Keratinocyte (primary cell): ENCODE measurements at regions not wholly inside any gene's neighbourhood (a gene's known extent, or its start where the extent isn't known, plus 50 kb on each side); places are given as distances from the start of the nearest gene placed in this dataset.

ENCODE experiments used
- DNase-seq: peaks from one replicate; pipeline ENCODE4 v3.0.0-alpha.2; 2011; ENCODE audit warnings: low read depth, missing footprints, low spot score
- FAIRE-seq: peaks from 2 replicates; lab custom pipeline; 2011; peaks lifted over from hg19 to GRCh38; lab: Jason Lieb, UNC
- H2AFZ ChIP-seq: 2 replicates; pipeline ENCODE4 v1.6.0; 2012; ENCODE audit warnings: low read length, control low read depth, inconsistent platforms; ENCODE audit not compliant: control insufficient read depth
- H3K27ac ChIP-seq: 2 replicates; pipeline ENCODE4 v1.5.1; 2011; ENCODE audit warnings: low read length; ENCODE audit not compliant: control insufficient read depth, insufficient read depth
- H3K27me3 ChIP-seq: 3 replicates; pipeline ENCODE4 v1.6.0; 2011; ENCODE audit warnings: low read length; ENCODE audit not compliant: control insufficient read depth, insufficient read depth; ENCODE audit errors: extremely low read depth
- H3K36me3 ChIP-seq, 2 experiments: 2 replicates in 1 of 2; 3 replicates in 1 of 2; pipeline ENCODE4 v1.5.1; 2011; ENCODE audit warnings: low read length in 2 of 2, mild to moderate bottlenecking in 1 of 2; ENCODE audit not compliant: control insufficient read depth in 2 of 2, insufficient read depth in 2 of 2; ENCODE audit errors: extremely low read depth in 1 of 2
- H3K4me1 ChIP-seq: 3 replicates; pipeline ENCODE4 v1.5.1; 2011; ENCODE audit warnings: low read length; ENCODE audit not compliant: control insufficient read depth, insufficient read depth; ENCODE audit errors: extremely low read depth
- H3K4me2 ChIP-seq: 3 replicates; pipeline ENCODE4 v1.6.0; 2011; ENCODE audit warnings: low read depth, low read length; ENCODE audit not compliant: control insufficient read depth, insufficient read depth; ENCODE audit errors: extremely low read depth
- H3K4me3 ChIP-seq, 3 experiments: fragments of 200-600 bp in 1 of 3; sonication (generic) in 1 of 3; 2 replicates in 2 of 3; 3 replicates in 1 of 3; pipeline ENCODE4 v1.5.1; 2011 to 2016; ENCODE audit warnings: low read length in 3 of 3, mild to moderate bottlenecking in 3 of 3, control low read depth in 2 of 3, inconsistent platforms in 1 of 3, low read depth in 1 of 3, mixed read lengths in 1 of 3, mixed run types in 1 of 3, moderate library complexity in 1 of 3; ENCODE audit not compliant: control insufficient read depth in 2 of 3, insufficient read depth in 2 of 3; ENCODE audit errors: extremely low read depth in 1 of 3
- H3K79me2 ChIP-seq: 2 replicates; pipeline ENCODE4 v1.6.0; 2012; ENCODE audit warnings: low read length; ENCODE audit not compliant: control insufficient read depth, insufficient read depth
- H3K9ac ChIP-seq: 3 replicates; pipeline ENCODE4 v1.6.0; 2011; ENCODE audit warnings: low read length; ENCODE audit not compliant: control insufficient read depth, insufficient read depth; ENCODE audit errors: extremely low read depth
- H3K9me1 ChIP-seq: 3 replicates; pipeline ENCODE4 v1.6.0; 2011; ENCODE audit warnings: low read length; ENCODE audit not compliant: control insufficient read depth, insufficient read depth; ENCODE audit errors: extremely low read depth
- H3K9me3 ChIP-seq: 2 replicates; pipeline ENCODE4 v1.5.1; 2012; ENCODE audit warnings: low read depth, low read length; ENCODE audit not compliant: control insufficient read depth
- H4K20me1 ChIP-seq: 3 replicates; pipeline ENCODE4 v1.6.0; 2011; ENCODE audit warnings: low read length; ENCODE audit not compliant: control insufficient read depth, insufficient read depth; ENCODE audit errors: extremely low read depth
- CTCF ChIP-seq, 3 experiments: IDR thresholded peaks in 1 of 3; conservative IDR thresholded peaks in 1 of 3; optimal IDR thresholded peaks in 1 of 3; 2 replicates in 2 of 3; 3 replicates in 1 of 3; pipeline versions ENCODE3 to v1.5.1; 2011; ENCODE audit warnings: low read length in 3 of 3, mild to moderate bottlenecking in 3 of 3, moderate library complexity in 2 of 3, control low read depth in 1 of 3, inconsistent platforms in 1 of 3; ENCODE audit not compliant: insufficient read depth in 2 of 3; ENCODE audit errors: extremely low read depth in 1 of 3
- EZH2 ChIP-seq: IDR thresholded peaks from one replicate; pipeline ENCODE4 v1.6.1; 2012; ENCODE audit warnings: inconsistent platforms, mild to moderate bottlenecking, low read length, moderate library complexity
- dilution Hi-C: fragments of 300-500 bp; cut with MboI; formaldehyde crosslinking; loops from one replicate; pipeline ENCODE4 v1.7.0; 2020; ENCODE audit warnings: low sequenced_read_pairs; ENCODE audit not compliant: extremely low pct_ligation_motif_present

DNA sequence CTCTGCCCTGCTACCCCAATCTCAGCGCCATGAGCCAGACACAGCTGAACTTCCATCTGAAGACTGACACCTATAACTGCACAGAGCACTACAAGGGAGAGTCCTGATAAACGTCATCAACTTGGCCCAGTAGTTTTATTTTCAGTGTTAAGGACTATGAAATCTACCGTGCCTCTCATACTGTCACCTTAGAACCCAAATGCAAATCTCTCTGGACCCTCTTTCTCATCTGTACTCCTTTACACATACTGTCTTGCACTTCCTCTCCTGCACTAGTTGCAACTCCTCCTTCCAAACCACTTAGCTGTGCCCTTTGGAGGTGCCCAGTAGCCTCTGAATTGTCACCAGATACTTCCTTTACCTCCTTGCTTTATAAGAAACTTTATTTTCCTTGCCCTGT is 420.2 kb upstream of the CNKSR2 start:
- Histone ChIP-seq H3K27me3 (no peaks in the 10 kb centered on the region), H3K9ac (no peak overlapping the region), H3K9me3 (no peaks in the 10 kb centered on the region), H3K36me3 (no peaks in the 10 kb centered on the region), H4K20me1 (no peaks in the 10 kb centered on the region), H2AFZ (no peak overlapping the region), H3K79me2 (no peaks in the 10 kb centered on the region), H3K27ac (no peak overlapping the region), H3K4me3 (no peak overlapping the region), H3K4me1 (no peaks in the 10 kb centered on the region), H3K4me2 (no peak overlapping the region), H3K9me1 (no peaks in the 10 kb centered on the region)
- TF ChIP-seq EZH2, result no peak
- no peak for TF ChIP-seq CTCF (optimal IDR thresholded peaks at IDR 0.05 in 1 of 3, IDR thresholded peaks at IDR 0.05 in 1 of 3, conservative IDR thresholded peaks at IDR 0.05 in 1 of 3; ENCODE audit: extremely low read depth in 1 of 3, insufficient read depth in 2 of 3, low read length in 3 of 3)
- dilution Hi-C loops, result no loop called here
- no peak for FAIRE-seq
- DNase-seq, result no peak

GRCh38 chrX:20952180-20952579 is 422.0 kb upstream of the CNKSR2 start:
- H3K27ac ChIP-seq, result no peak overlapping the region
- H3K9me3 ChIP-seq, result no peaks in the 10 kb centered on the region
- H3K27me3 ChIP-seq, result no peaks in the 10 kb centered on the region
- TF ChIP-seq CTCF (optimal IDR thresholded peaks at IDR 0.05 in 1 of 3, IDR thresholded peaks at IDR 0.05 in 1 of 3, conservative IDR thresholded peaks at IDR 0.05 in 1 of 3; ENCODE audit: extremely low read depth in 1 of 3, insufficient read depth in 2 of 3, low read length in 3 of 3), result no peak
- no peaks in the 10 kb centered on the region for H3K36me3 ChIP-seq
- DNase-seq (no peak), FAIRE-seq (no peak)
- H3K79me2 ChIP-seq, result no peaks in the 10 kb centered on the region
- no peak overlapping the region for H3K4me2 ChIP-seq
- no peaks in the 10 kb centered on the region for H3K9me1 ChIP-seq
- no peak overlapping the region for H3K9ac ChIP-seq
- no peaks in the 10 kb centered on the region for H4K20me1 ChIP-seq
- dilution Hi-C loops, result no loop called here
- H3K4me3 ChIP-seq, result no peak overlapping the region
- no peak overlapping the region for H2AFZ ChIP-seq
- no peaks in the 10 kb centered on the region for H3K4me1 ChIP-seq
